Muscle layer of colon (tissue), 2 donors: ENCODE measurements at regions not wholly inside any gene's neighbourhood (a gene's known extent, or its start where the extent isn't known, plus 50 kb on each side); places are given as distances from the start of the nearest gene placed in this dataset.

Experiments
- H3K27ac ChIP-seq: one replicate; pipeline ENCODE4 v1.7.0; 2013; ENCODE audit warnings: low read depth, mild to moderate bottlenecking, low read length, moderate library complexity
- H3K27me3 ChIP-seq, 2 donors: one replicate each; pipeline ENCODE4 v1.7.0; 2013; ENCODE audit warnings: low read length in 2 of 2, mild to moderate bottlenecking in 2 of 2; ENCODE audit not compliant: insufficient read depth in 2 of 2, control insufficient read depth in 1 of 2
- H3K36me3 ChIP-seq: one replicate; pipeline ENCODE4 v1.7.0; 2013; ENCODE audit warnings: mild to moderate bottlenecking, low read length; ENCODE audit not compliant: insufficient read depth
- H3K4me1 ChIP-seq: one replicate; pipeline ENCODE4 v1.7.0; 2013; ENCODE audit warnings: mild to moderate bottlenecking, low read length; ENCODE audit not compliant: insufficient read depth
- H3K4me3 ChIP-seq, 2 donors: one replicate each; pipeline ENCODE4 v1.7.0; 2013; ENCODE audit warnings: low read length in 2 of 2, low read depth in 1 of 2, mild to moderate bottlenecking in 1 of 2, moderate library complexity in 1 of 2
- H3K9ac ChIP-seq: one replicate; pipeline ENCODE4 v1.7.0; 2013; ENCODE audit warnings: low read length
- H3K9me3 ChIP-seq: one replicate; pipeline ENCODE4 v1.7.0; 2013; ENCODE audit warnings: mild to moderate bottlenecking, low read length
- donor health status: abdominal sarcoma.
- donor health status: Adenocarcinoma of cecum.

DNA sequence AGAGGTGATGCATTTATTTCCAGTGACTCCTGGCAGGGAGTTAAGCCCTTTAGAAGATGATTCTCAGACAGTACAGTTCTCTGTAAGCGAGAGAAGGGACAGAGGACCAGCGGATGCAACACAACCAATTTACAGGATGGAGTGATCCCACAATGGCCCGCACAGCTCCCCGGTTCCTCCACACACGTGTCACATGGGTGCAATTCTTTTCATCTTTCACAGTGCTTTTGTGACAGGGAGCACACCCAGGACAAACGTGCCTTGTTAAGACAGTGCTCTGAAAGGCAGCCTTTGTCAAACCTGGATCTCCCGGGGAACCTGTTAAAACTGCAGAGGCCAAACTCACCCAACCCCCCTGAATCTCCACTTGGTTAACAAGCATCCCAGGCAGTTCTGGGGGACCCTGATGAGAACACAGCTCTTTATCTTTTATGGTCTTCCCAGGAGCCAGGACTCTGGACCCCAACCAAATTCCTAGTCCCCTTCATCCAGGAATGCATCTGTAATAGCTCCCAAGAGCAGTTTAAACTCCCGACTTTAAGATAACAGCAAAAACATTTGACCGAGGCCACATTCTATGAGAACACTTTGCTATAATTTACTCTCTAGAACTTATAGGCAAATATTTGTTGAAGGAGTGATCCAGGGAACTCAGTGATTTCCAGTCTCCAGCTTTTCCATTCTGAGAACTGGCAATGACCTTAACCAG is 134.9 kb upstream of the CDH5 start:
- H3K9ac ChIP-seq: no peak overlapping the region
- H3K27ac ChIP-seq: no peak overlapping the region

DNA sequence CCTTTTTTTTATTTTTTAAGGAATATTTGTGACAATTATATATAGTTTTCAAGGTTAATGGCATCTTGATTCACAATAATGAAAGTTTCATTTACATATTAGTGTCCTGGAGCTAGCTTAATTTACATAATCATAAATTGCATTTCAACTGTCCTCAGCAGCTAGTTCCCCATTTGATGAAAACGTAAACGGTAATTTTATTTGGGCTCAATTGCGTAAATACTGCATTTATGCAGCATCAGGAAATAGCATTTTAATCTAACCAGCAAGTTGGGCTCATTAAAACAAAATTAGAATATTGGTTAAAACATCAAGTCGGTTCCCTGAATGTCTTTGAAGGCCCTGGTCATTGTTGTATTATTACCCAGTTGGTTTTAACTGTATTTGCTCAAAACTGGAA is 136.8 kb upstream of the CDH5 start:
- no peaks in the 10 kb centered on the region for H3K27me3 ChIP-seq
- H3K9ac ChIP-seq: no peak overlapping the region
- H3K4me3 ChIP-seq: no peak overlapping the region
- H3K9me3 ChIP-seq: no peaks in the 10 kb centered on the region
- H3K36me3 ChIP-seq: no peaks in the 10 kb centered on the region
- no peaks in the 10 kb centered on the region for H3K4me1 ChIP-seq
- no peak overlapping the region for H3K27ac ChIP-seq

More for the DNA sequence above, 134.9 kb upstream of the CDH5 start:
- no peak overlapping the region for H3K4me3 ChIP-seq
- no peaks in the 10 kb centered on the region for H3K4me1 ChIP-seq
- no peaks in the 10 kb centered on the region for H3K36me3 ChIP-seq
- no peaks in the 10 kb centered on the region for H3K27me3 ChIP-seq
- no peaks in the 10 kb centered on the region for H3K9me3 ChIP-seq

GRCh38 chr16:66228792-66229191 is 137.7 kb upstream of the CDH5 start:
- H3K27me3 ChIP-seq: no peaks in the 10 kb centered on the region
- H3K27ac ChIP-seq: no peak overlapping the region
- no peaks in the 10 kb centered on the region for H3K36me3 ChIP-seq
- H3K9me3 ChIP-seq: no peaks in the 10 kb centered on the region
- H3K4me3 ChIP-seq: no peak overlapping the region
- no peaks in the 10 kb centered on the region for H3K4me1 ChIP-seq
- no peak overlapping the region for H3K9ac ChIP-seq

- H3K36me3 ChIP-seq: no peaks in the 10 kb centered on the region
- no peak overlapping the region for H3K4me3 ChIP-seq
Measured at GRCh38 chr16:66227766-66228530, 138.5 kb upstream of the CDH5 start.

DNA sequence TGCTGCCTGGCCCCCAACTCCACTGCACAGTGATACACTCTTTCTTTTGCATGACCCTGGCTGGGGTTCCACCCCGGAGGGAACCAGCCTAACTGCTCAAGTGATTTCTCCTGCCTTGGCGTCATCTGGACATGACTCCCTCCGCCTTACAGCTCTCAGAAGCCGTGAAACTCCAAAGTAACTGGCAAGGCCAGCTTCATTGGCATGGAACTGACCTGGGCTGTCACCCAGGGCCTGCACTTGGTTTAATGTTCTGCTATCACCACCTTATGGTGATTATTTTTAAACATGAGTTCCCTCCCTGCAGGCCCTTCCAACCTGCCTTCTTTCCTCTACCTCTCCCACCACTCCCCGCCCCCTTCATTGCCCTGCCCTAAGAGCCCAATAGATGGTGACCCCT is 139.7 kb upstream of the CDH5 start:
- no peak overlapping the region for H3K4me3 ChIP-seq
- no peaks in the 10 kb centered on the region for H3K4me1 ChIP-seq
- no peaks in the 10 kb centered on the region for H3K27me3 ChIP-seq
- no peaks in the 10 kb centered on the region for H3K36me3 ChIP-seq
- no peaks in the 10 kb centered on the region for H3K9me3 ChIP-seq
- H3K27ac ChIP-seq: no peak overlapping the region
- no peak overlapping the region for H3K9ac ChIP-seq

More at GRCh38 chr16:66227766-66228530, 138.5 kb upstream of the CDH5 start:
- Histone ChIP-seq H3K27me3 (no peaks in the 10 kb centered on the region), H3K4me1 (no peaks in the 10 kb centered on the region), H3K9ac (no peak overlapping the region), H3K27ac (no peak overlapping the region), H3K9me3 (no peaks in the 10 kb centered on the region)

GRCh38 chr16:66225696-66226095 is 140.8 kb upstream of the CDH5 start:
- Histone ChIP-seq H3K4me3 (no peak overlapping the region), H3K27me3 (no peaks in the 10 kb centered on the region), H3K9me3 (no peaks in the 10 kb centered on the region), H3K27ac (no peak overlapping the region), H3K9ac (no peak overlapping the region), H3K36me3 (no peaks in the 10 kb centered on the region), H3K4me1 (no peaks in the 10 kb centered on the region)

DNA sequence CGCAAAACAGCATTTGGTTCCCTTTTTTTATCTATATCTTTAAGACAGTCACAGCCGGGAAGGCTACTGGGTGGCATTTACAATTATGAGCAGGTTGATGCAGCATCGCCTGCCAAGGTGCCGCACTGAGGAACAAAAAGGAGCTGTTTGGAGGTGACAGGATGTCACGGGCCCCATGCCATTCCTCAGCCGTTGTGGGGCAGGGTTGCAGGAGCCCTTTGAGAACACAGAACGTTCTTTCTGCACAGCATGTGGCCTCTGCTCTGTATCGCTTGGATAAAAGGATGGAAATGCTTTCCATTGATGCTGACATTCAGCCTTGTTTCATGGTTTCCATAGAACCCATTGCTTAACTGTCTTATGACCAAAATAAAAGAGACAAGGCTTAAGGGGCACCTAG is 141.9 kb upstream of the CDH5 start:
- Histone ChIP-seq H3K36me3 (no peaks in the 10 kb centered on the region), H3K9me3 (no peaks in the 10 kb centered on the region), H3K4me1 (no peaks in the 10 kb centered on the region), H3K27ac (no peak overlapping the region), H3K4me3 (no peak overlapping the region), H3K27me3 (no peaks in the 10 kb centered on the region), H3K9ac (no peak overlapping the region)

DNA sequence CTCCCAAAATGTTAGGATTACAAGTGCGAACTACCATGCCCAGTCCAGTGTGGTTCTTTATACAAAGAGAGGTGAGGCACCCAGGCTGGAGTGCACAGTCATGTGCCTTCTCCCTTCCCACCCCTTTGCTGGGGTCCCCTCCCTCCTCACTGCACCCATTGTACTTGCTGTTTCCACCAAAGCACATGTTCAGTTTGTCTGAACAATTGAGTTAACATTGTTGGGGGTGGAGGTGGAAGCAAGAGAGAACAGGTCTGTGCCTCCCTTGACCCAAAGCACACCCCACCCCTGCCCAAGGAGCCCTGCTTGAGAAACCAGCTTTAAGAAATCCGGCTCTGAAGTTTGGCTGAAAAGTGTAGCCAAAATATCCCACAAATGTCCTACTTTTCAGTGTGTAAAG is 142.3 kb upstream of the CDH5 start:
- H3K4me1 ChIP-seq: no peaks in the 10 kb centered on the region
- H3K36me3 ChIP-seq: no peaks in the 10 kb centered on the region
- H3K27me3 ChIP-seq: no peaks in the 10 kb centered on the region
- H3K27ac ChIP-seq: no peak overlapping the region
- no peak overlapping the region for H3K4me3 ChIP-seq
- no peak overlapping the region for H3K9ac ChIP-seq
- H3K9me3 ChIP-seq: no peaks in the 10 kb centered on the region

GRCh38 chr16:66223176-66223780 is 143.2 kb upstream of the CDH5 start:
- no peaks in the 10 kb centered on the region for H3K27me3 ChIP-seq
- H3K4me3 ChIP-seq: no peak overlapping the region
- H3K27ac ChIP-seq: no peak overlapping the region
- H3K9ac ChIP-seq: no peak overlapping the region
- H3K36me3 ChIP-seq: no peaks in the 10 kb centered on the region
- no peaks in the 10 kb centered on the region for H3K9me3 ChIP-seq
- H3K4me1 ChIP-seq: no peaks in the 10 kb centered on the region

GRCh38 chr16:66222756-66223155 is 143.7 kb upstream of the CDH5 start:
- Histone ChIP-seq H3K4me1 (no peaks in the 10 kb centered on the region), H3K9me3 (no peaks in the 10 kb centered on the region), H3K36me3 (no peaks in the 10 kb centered on the region), H3K9ac (no peak overlapping the region), H3K27me3 (no peaks in the 10 kb centered on the region), H3K4me3 (no peak overlapping the region), H3K27ac (no peak overlapping the region)

- no peaks in the 10 kb centered on the region for H3K4me1 ChIP-seq
- H3K9ac ChIP-seq: no peak overlapping the region
- no peak overlapping the region for H3K27ac ChIP-seq
- H3K9me3 ChIP-seq: no peaks in the 10 kb centered on the region
- no peaks in the 10 kb centered on the region for H3K36me3 ChIP-seq
- no peak overlapping the region for H3K4me3 ChIP-seq
- no peaks in the 10 kb centered on the region for H3K27me3 ChIP-seq
Measured at GRCh38 chr16:66220702-66221101, 145.8 kb upstream of the CDH5 start.
